Right ventricle myocardium superior (tissue), 1 donor: ENCODE measurements at regions not wholly inside any gene's neighbourhood (a gene's known extent, or its start where the extent isn't known, plus 50 kb on each side); places are given as distances from the start of the nearest gene placed in this dataset.
A peak's percentile ranks its signal among the peaks of the same experiment; 100 is the strongest.

Experiments used
- ATAC-seq: fragments of 200-7000 bp; cut with Tn5 transposase; one replicate; pipeline ENCODE4 v1.9.1; 2020; ENCODE audit warnings: mild to moderate bottlenecking; ENCODE audit not compliant: poor library complexity
- DNase-seq: peaks from one replicate; pipeline ENCODE4 v3.0.0-alpha.2; 2020
- intact Hi-C: fragments of 100-400 bp; cut with DNase I; formaldehyde crosslinking; loops from one replicate; pipeline ENCODE4 v1.11.2; 2022
- donor health status: DM: no; HTN: yes; CAD: no; lungs with severe emphysema.

DNA sequence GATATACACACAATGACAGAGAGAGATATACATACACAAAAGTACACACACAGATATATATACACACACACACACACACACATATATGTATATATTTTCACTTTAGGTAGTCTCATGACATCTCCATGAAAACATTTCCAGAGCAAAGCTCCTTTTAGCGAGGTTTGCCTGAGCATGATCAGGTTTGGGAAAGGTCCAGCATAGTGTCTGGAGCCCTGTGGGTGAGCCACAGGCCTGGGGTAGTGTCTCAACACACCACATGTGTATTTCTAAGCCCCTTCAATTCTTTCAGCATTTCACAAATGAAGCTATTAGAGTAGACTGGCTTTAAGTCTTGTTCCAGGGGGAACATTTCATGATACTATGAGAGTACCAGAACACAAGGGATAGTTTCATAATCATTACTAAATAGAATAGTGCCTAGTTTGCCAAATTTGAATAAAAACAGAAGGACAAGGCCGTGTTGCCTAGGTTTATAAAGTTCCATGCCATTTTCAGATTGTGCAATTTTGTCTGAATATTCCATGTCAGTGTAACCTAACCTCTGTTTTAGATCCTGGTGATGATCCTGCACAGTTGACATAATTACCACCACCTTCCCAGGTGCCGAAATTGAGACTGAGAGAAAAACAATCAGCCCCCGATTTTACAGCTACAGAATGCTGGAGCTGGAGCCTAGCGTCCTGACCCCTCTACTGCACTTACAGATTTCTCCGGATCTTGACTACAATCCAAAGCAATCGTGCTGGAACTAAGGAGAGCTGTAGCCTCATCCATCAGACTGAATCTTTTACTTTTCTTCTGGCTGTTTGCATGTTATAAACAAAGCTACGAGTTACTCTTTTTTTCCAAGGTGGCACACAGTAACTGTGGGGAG, 332.7 kb downstream of the CYRIA start:
- DNase-seq (no peak), ATAC-seq (peak; percentile 43)
- intact Hi-C loops, result no loop called here

DNA sequence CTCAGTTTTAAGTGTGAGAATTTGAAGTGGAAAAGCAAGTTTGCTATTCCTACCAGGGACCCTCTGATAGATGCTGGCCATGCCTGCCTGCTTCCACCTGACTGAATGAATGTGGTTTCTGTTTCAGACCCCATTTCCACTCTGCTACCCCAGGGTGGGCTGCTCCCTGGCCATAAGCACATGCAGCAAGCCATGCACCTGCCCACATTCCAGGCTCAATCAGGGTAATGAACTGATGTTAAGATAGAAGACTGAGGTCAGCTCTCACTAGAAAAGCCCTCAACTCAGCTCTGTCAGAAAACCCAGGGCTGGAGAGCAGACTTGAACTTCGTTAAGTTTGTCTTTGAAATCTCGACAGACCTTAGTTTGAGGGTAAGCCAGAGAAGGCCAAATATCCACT, 333.9 kb downstream of the CYRIA start:
- intact Hi-C loops, result no loop called here

DNA sequence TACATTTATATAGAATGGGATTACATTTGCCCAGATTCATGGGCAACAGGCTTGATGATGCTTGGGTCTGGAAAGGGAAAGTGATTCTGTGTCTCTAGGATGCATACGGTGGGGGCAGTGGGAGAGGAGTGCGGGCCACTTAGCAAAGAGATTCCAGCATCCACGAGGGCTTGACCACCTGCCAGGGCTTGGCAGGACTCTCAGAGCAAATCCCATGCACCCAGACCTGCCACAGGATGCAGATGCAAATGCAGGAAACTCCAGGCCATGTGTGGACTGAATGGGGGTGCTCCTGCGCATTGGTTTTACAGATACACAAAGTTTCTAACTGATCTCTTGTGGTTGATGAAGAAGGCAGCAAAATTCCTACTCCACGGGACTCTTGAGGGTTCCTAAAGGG, 334.7 kb downstream of the CYRIA start:
- ATAC-seq (peak; percentile 69), DNase-seq (peak; percentile 65)
- intact Hi-C loops, result no loop called here

More for the DNA sequence above, 333.9 kb downstream of the CYRIA start:
- DNase-seq (no peak), ATAC-seq (no peak)

DNA sequence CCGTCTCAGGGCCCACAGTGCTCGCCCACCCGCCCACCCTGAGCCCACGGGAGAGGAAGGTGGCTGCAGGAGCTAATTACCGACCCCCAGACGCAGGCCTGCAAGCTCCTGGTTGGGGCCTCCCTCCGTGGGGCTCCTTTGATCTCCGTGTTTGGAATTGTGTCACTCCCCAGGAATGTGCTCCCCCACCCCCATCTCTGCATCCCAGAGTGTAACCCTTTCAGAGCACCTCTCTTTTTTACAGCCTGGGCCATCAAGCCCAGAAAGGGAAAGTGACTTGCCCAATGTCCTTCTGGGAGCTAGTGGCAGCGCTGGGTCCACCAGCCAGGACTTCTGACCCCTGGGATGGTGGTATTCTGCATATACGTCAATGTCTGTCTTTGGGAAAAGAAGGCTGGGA, 335.1 kb downstream of the CYRIA start:
- DNase-seq (no peak), ATAC-seq (no peak)
- intact Hi-C loops, result no loop called here

DNA sequence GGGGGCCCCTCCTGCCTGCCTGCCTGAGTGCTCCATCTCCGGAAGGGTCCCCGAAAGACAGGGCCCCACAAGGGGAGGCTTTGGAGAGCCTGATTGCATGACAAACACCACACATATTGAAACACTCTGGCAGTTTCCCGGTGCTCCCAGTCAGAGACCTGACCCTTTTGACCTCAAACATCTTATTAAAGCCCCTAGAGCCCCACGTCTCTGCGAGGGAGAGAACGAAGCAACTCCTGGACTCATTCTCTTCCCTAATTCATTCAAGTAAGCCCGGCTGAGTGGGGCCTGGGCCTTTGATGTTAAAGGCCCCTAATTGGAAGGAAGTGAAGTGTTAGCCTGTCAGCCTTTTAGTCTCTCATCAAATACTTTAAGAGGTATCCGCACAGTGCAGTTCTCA, 335.6 kb downstream of the CYRIA start:
- no peak for DNase-seq
- ATAC-seq, result no peak
- intact Hi-C loops, result no loop called here

DNA sequence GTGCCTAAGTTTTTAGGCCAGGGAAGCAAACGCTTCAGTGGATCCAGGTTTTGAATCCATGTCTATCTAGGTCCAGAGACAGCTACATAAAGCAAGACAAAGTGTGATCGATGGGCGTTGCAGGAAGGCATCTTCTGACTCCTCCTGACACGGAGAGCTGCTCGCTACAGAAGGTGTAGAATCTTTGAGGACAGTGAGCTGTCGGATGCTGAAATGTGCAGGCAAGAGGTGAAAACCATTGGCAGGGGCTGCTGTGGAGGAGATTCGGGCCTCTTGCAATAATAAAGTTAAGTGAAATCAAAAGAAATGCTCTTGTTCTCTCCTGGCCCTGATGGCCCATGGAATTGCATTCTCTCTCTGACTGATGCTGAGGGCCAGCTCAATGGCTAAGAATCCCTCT, 336.2 kb downstream of the CYRIA start:
- ATAC-seq (no peak), DNase-seq (no peak)
- intact Hi-C loops, result no loop called here

DNA sequence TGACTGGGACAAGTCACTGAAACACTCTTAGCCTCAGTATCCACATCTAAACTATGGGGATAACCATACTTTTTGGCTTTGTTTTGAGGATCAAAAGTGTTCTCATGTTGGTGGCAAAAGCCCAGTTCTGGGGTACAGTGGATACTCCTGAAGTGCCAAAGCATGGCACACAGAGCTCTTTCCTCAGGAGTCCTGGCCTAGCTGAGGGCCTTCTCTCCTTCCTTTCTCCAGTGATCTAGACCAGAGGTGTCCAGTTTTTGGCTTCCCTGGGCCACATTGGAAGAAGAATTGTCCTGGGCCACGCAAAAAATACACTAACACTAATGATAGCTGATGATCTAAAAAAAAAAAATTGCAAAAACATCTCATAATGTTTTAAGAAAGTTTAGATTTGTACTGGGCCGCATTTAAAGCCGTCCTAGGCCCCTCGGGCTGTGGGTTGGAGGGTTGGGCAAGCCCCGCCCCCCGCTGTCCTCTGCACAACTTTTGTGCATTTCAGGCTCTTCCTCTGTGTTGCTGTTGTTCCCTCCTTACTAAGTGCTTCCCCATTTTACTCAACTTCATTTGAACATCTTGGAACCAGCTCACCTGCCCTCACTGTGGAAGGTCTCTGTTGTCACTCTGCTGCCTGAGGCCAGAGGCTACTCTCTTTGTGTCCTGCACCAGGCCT, 337.0 kb downstream of the CYRIA start:
- intact Hi-C loops, result no loop called here
- no peak for ATAC-seq
- DNase-seq, result no peak

DNA sequence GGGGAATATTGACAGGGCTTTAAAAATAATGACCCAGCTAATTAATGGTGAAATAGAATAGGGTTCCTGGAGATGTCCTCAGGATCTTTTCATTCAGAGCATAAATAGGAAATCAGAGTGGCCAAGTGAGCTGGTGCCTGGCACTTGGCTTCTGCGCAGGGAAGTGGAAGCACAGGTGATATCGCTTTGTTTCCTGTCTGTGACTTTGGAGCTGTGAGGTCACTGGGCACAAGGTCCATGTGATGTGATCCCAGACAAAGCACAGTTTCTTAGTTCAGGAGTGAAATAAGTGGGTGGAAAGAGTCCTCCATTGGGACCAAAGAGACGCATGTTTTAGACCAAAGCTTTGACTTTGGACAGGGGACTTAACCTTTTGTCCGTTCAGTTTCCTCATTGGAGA, 338.3 kb downstream of the CYRIA start:
- no peak for DNase-seq
- no peak for ATAC-seq
- intact Hi-C loops, result no loop called here

DNA sequence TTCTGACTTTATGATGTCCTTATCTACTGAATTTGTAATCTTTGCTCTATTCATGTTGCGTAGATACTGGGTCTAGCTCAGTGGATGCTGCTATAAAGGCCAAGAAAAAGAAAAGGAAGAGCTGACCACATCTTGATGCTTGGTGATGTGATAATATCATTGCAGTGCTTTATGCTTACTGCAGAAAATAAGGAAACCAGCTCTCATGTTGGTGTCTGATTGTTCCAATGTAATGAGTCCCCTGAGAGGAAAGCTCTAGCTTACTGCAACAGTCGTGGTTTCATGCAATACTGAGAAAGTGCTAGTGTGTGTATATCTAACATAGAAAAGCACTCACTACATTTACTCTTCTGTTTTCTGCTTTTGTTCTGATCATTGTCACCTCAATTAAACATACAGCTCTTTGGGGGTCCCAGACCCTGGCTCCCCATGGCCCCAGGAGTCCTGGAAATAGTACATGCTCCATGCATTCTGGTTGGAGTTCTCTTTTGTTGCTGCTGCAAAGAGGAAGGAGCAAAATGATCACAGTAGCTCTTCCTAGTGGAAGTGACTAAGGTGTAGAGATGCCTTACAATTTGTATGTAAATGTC, 338.8 kb downstream of the CYRIA start:
- ATAC-seq (no peak), DNase-seq (no peak)
- intact Hi-C loops, result no loop called here

DNA sequence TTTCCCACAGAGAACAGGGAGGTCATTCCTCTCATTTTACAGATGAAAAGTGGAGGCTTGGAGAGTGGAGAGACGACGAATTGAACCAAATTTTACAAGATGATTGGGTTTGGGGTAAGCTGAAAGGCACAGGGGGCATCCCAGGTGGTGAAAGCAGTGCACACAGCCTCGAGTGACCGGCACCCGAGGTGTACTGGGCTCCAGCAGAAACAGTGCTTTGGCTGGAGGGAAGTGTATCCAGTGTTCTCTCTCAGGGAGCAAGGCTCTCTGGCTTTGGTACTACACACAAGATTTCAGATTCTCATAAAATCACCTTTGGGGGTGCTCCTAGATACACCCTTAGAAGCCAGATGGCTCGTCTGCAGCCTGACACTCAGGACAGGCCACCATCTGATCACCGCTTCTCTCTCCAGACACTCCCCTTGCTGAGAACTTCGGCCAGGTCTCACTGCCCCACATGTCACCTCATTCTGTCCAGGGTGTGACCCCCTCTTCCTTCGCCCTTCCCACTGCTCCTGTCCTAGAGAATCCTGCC, 339.6 kb downstream of the CYRIA start:
- ATAC-seq, result no peak
- intact Hi-C loops, result no loop called here
- DNase-seq, result no peak

DNA sequence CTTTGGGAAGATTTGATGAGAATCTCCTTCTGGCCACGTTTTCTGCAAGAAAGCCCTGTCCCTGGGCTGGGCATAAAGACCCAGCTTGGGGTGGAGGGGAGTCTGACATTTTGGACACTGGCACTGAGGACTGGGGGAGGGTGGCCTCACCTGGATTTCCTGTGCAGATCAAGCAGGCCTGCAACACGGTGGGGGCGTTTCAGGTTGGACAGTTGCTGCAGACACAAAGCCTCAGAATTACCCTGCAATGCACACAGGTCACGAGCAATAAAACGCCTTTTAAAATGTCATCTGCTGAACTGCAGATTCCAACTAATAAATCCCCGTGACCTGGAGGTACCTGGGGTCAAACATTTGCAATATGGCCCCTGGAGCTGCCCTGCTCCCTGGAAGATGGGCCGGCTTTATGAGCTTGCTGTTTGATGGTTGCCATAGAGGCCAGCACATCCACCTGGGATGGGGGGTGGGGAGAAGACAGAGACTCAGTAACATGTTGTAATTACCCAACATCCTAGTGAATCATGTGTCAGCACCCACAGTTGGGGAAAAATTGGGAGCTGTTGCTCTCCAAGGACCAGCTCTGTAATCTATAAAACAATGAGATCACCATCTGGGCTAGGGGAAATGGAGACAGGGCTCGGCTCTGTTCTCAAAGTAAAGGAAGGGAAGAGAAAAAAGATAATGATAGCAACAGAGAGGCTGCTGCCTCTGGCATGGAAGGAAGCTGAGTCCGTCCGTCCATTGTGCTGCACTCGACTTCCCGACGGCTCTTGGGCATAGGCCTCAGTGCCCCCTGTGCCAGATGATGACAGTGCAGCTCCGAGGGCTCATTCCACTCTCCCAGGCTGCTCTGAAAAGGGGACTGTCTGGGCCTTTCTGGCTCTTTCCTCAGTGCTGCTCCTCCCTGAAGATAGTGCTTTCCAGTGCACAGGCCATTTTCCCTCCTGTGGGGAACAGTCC, 340.3 kb downstream of the CYRIA start:
- DNase-seq (no peak), ATAC-seq (no peak)
- intact Hi-C loops, result no loop called here

DNA sequence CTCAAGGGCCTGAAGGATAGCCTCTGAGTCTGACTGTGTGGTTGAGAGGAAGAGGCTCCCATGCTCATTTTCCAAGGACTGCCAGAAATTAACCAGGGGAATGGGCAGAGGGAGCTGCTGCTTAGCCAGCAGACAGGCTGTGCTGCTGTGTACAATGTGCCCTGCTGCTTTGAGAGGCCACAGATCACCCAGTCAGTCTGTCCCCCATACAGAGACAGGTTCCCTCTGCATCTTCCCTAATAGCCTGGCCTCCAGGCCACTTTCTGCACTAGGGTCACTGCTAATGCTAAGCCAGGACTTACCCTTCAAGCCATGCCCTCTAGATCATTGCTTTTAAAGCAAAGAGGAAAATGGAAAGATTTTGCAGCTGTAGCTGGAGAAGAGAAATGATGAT, 341.1 kb downstream of the CYRIA start:
- DNase-seq (no peak), ATAC-seq (no peak)
- intact Hi-C loops, result no loop called here

DNA sequence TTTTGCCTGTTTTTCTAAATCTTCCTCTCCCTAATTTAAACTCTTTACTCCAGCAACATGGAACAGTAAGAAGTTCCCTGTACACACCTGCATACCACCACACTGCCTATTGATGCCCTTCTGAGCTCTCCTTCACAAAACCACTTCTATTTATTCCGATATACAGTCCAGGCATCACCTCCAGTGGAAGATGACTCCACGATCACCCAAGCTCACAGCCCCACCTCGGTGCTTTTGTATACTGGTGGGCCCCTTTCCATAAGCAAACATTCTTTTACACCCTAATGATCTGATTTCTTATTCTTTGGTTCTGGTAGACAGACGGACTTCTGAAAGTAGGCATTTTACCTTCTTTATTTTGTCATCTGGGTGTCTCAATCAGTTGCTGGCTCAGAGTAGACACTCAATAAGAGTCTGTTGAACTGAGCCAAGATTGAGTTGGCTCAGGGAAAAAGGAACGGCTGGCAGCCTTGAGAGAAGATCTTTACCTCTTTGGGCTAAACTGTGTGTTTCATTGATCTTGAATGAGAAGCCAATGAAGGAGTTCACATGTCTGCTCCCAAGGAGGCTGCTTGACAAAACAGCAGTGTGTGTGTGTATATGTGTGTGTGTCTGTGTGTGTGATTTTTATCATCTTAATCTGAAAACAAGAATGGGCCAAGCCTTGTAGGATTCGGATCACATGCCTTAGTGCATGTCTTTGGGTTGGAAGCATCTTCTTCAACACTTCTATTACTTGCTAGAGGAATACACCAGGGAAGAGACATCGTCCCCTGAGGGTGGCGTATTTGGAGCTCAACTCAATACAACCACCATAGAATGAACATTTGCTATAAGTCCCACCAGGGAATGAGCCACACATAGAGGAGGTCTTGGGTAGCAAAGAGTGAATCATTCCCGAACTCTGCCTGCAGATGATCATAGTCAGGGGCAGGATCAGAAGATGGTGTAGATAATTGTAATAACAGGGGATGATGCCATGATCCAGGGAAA, 341.8 kb downstream of the CYRIA start:
- ATAC-seq (no peak), DNase-seq (no peak)
- intact Hi-C loops, result no loop called here

DNA sequence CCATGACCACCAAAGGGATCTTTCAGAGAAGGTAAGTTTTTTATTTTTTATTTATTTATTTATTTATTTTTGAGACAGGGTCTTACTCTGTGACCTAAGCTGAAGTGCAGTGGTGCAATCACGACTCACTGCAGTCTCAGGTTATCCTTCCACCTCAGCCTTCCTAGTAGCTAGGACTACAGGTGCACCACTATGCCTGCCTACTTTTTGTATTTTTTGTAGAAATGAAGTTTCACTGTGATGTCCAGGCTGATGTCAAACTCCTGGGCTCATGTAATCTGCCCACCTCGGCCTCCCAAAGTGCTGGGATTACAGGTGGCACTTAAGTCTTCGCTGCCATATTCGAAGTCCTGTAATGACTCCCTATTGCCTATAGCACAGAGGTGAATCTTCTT, 342.5 kb downstream of the CYRIA start:
- intact Hi-C loops, result no loop called here
- ATAC-seq (no peak), DNase-seq (no peak)

DNA sequence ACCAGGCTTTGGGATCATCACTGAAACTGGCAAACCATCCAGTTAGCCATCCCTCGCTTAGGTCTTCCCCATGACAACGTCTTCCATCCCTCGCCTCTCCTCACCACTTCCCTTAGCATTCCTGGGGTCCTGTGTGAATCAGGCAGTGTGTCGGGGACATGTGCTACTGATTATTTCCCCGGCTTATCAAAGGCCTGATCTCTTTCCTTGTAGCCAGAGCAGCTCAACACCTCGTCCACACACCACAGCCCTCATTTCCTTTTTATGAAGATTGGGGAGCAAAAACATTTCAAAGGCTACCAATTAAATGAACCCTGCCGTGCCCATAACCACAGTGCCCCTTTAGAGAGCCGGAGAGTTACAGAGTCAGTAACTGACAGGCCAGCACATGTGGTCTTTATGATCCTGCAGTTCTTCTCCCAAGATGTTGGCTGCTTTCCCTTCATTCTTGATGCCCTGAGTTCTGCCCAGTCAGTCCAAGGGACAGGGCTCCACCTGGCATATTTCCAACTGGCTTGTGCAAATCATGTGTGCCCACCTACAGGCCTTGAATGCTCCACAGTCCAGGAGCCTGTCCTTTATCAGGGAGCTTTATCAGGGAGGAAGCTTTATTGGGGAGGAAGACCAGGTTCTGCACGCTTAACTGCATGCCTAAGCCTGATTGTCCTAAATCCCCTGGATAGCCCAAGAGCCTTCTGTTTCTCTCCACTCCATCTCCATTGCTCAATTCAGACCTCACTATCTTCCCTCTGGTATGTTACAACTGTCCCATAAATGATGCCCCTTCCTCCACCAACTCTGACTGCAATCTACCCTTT, 343.1 kb downstream of the CYRIA start:
- no peak for ATAC-seq
- intact Hi-C loops, result no loop called here
- DNase-seq, result no peak

DNA sequence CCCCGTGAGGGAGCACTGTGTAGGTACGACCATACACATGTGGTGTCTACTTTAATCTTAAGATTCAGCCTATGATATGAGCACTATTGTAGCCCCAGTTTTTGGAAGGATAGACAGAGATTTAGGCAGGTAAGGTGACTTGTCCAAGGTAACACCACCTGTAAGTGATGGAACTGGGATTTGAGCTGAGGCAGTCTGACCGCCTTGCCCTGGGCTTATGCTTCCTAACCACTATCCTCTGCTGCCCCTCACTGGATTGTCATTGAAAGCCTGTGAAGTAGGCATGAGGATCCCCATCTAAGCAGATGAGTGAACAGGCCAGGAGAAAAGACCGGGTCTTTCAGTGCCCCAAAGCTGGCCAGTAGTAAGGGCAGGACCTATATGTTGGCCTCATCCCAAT, 343.8 kb downstream of the CYRIA start:
- DNase-seq, result no peak
- ATAC-seq, result no peak
- intact Hi-C loops, result no loop called here

DNA sequence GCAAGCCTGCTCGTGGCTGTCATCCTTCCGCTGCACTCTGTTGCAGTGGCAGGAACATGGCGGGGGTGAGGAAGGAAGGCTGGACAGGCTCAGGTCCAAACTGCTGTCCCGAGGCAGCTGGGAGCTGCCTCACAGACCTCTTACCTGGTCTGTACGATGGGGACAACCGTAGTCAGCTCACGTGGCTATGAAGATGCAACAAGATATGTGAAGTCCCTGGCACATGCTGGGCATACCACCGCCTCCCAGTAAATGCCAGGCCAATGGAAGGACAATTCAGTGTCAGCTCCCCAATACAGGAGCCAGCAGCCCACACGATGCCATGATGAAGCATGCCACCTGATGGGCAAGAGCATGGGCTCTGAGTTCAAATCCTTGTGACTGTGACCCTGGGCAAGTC, 344.4 kb downstream of the CYRIA start:
- intact Hi-C loops, result no loop called here
- ATAC-seq (no peak), DNase-seq (no peak)
